Heart left ventricle (tissue), 16 donors: ENCODE measurements at regions not wholly inside any gene's neighbourhood (a gene's known extent, or its start where the extent isn't known, plus 50 kb on each side); places are given as distances from the start of the nearest gene placed in this dataset.

Experiments used
- ATAC-seq, 4 donors: fragments of 200-7000 bp; cut with Tn5 transposase; one replicate each; pipeline ENCODE4 v1.9.1; 2020 to 2022; ENCODE audit warnings: moderate library complexity in 4 of 4, mild to moderate bottlenecking in 3 of 4, moderate number of reproducible peaks in 1 of 4
- DNase-seq, 5 donors: peaks; one replicate each; pipeline ENCODE4 v3.0.0-alpha.2; 2020
- H3K27ac ChIP-seq, 12 donors: fragments of 200-600 bp; sonication (generic) in 4 of 12; one replicate each; pipeline versions ENCODE4 v1.5.0 to v1.8.0; 2016 to 2022; ENCODE audit warnings: mild to moderate bottlenecking in 2 of 12
- H3K27me3 ChIP-seq, 9 donors: fragments of 200-600 bp; sonication (generic) in 2 of 9; one replicate each; pipeline versions ENCODE4 v1.5.1 to v1.8.0; 2016 to 2022; ENCODE audit warnings: mild to moderate bottlenecking in 3 of 9
- H3K36me3 ChIP-seq, 9 donors: fragments of 200-600 bp; sonication (generic) in 2 of 9; one replicate each; pipeline versions ENCODE4 v1.5.0 to v1.8.0; 2018 to 2022; ENCODE audit warnings: mild to moderate bottlenecking in 2 of 9
- H3K4me1 ChIP-seq, 12 donors: fragments of 200-600 bp; sonication (generic) in 4 of 12; one replicate each; pipeline versions ENCODE4 v1.5.0 to v1.8.0; 2016 to 2022; ENCODE audit warnings: mild to moderate bottlenecking in 3 of 12
- H3K4me3 ChIP-seq, 12 donors: fragments of 200-600 bp; sonication (generic) in 4 of 12; one replicate each; pipeline versions ENCODE4 v1.5.0 to v1.8.0; 2017 to 2022; ENCODE audit warnings: mild to moderate bottlenecking in 9 of 12, moderate library complexity in 4 of 12
- H3K9me3 ChIP-seq, 12 donors: fragments of 200-600 bp; sonication (generic) in 4 of 12; one replicate each; pipeline versions ENCODE4 v1.5.0 to v1.8.0; 2016 to 2022; ENCODE audit warnings: mild to moderate bottlenecking in 1 of 12
- CTCF ChIP-seq, 12 donors: fragments of 200-600 bp; sonication (generic) in 4 of 12; IDR thresholded peaks; one replicate each; pipeline versions ENCODE4 v1.5.0 to v1.8.0; 2018 to 2022; ENCODE audit warnings: antibody characterized with exemption in 12 of 12, mild to moderate bottlenecking in 5 of 12
- POLR2A ChIP-seq, 2 donors: fragments of 450-650 bp; IDR thresholded peaks; one replicate each; pipeline ENCODE4 v1.6.1; 2017; ENCODE audit warnings: antibody characterized with exemption in 2 of 2, mild to moderate bottlenecking in 2 of 2, moderate library complexity in 2 of 2
- WGBS, 4 donors: extraction: QIAGEN DNeasy Blood & Tissue Kit in 2 of 4; methylation state at CpG; one replicate each; pipeline versions ENCODE4 v1.1.5 to v1.1.7; 2013 to 2018; 5-methylcytosine and 5-hydroxymethylcytosine counted together
- intact Hi-C, 10 donors: fragments of 100-400 bp; cut with DNase I; formaldehyde crosslinking; loops; one replicate each; pipeline versions ENCODE4 v1.11.1 to v1.14.2; 2022
- donor health status: ischemic (EF 13 %, LVEDD 7.1; RV severe dilation, severe dysfunction).
- donor health status: healthy with polysubstance abuse.
- donor health status: DM: no; HTN: yes; CAD: no.
- donor health status: DM: no; HTN: no; CAD: no.
- donor health status: ischemic (EF 25% LVEDD 6.9; RV normal size, moderate dysfunction).
- donor health status: ischemic (EF 25% LVEDD 5.7; RV mildly dilated, moderate dysfunction).
- donor health status: healthy.
- donor health status: DM: yes; HTN: yes; CAD: no.
- donor health status: ischemic (EF 35%, LVEDD 5.7; RV mildly dilated, moderate dysfunction).
- donor health status: nonischemic (EF 11% LVEDD 7.7; RV severe dilation, severe dysfunction).
- donor health status: DM: yes; HTN: yes; CAD: no.
- donor health status: PGD.
- donor health status: ischemic (EF 29% LVEDD 5.4; RV normal size, mild dysfunction).
- donor health status: nonischemic (EF 23%, LVEDD 6.1; RV moderate dilation, normal function).

DNA sequence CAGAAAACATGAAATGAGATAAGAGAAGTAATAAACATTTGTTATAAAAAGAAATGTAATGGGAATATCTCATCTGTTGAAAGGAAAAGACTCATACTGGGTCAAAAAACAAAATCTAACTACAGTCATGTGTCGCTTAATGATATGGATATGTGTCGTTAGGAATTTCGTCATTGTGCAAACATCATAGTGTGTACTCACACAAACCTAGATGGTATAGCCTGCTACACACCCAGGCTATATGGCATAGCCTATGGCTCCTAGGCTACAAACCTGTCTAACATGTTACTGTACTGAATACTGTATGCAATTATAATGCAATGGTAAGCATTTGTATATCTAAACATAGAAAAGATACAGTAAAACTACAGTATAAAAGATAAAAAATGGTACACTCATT, 89.8 kb upstream of the ZC3H12C start:
- no peaks in the 10 kb centered on the region for H3K36me3 ChIP-seq
- H3K4me3 ChIP-seq: no peak overlapping the region
- no peak for DNase-seq
- H3K4me1 ChIP-seq: peaks cover 0 to 11% (median 0%) of the 10 kb centered on the region in 12 donors
- ATAC-seq: no peak
- no peak overlapping the region for H3K27ac ChIP-seq
- no peaks in the 10 kb centered on the region for H3K27me3 ChIP-seq
- intact Hi-C loops: no loop called here
- TF ChIP-seq CTCF (IDR thresholded peaks at IDR 0.05): no peak
- no peak for TF ChIP-seq POLR2A (IDR thresholded peaks at IDR 0.05)
- 92 to 97% (median 95%) methylated on average over 3 of the region's 3 CpGs for WGBS, 4 donors
- peaks cover 0 to 6% (median 0%) of the 10 kb centered on the region in 12 donors for H3K9me3 ChIP-seq

GRCh38 chr11:110011595-110011994, 81.6 kb upstream of the ZC3H12C start:
- H3K27ac ChIP-seq: no peak overlapping the region
- intact Hi-C loops: no loop called here
- H3K36me3 ChIP-seq: no peaks in the 10 kb centered on the region
- no peaks in the 10 kb centered on the region for H3K27me3 ChIP-seq
- TF ChIP-seq CTCF (IDR thresholded peaks at IDR 0.05) (no peak), POLR2A (IDR thresholded peaks at IDR 0.05) (no peak)
- WGBS, 4 donors: 92 to 100% (median 97%) methylated on average over 1 of the region's 1 CpG
- no peaks in the 10 kb centered on the region for H3K4me1 ChIP-seq
- peaks cover 0 to 32% (median 6%) of the 10 kb centered on the region in 12 donors for H3K9me3 ChIP-seq
- DNase-seq (no peak), ATAC-seq (no peak)
- no peak overlapping the region for H3K4me3 ChIP-seq

DNA sequence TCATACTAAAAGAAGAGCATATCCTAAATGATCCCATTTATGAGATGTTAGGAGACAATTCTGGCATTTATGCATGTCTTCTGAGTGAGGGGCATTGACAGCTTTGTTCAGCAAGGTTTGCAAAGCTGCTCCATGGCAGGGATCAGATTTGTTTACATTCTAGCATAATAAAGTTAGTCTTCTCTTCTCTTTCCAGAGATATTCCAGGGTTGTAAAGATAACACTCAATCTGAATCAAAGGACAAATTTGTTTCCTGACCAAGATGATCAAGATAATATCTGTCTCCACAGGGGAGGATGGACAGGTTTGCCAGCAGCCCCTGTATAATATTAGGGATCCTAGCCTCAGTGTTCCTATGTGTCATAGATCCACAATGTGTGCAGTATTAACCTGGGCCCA, 77.5 kb upstream of the ZC3H12C start:
- no peak overlapping the region for H3K27ac ChIP-seq
- peaks cover 0 to 29% (median 3%) of the 10 kb centered on the region in 12 donors for H3K9me3 ChIP-seq
- H3K4me1 ChIP-seq: no peaks in the 10 kb centered on the region
- H3K27me3 ChIP-seq: no peaks in the 10 kb centered on the region
- H3K36me3 ChIP-seq: no peaks in the 10 kb centered on the region
- ATAC-seq (no peak), DNase-seq (no peak)
- intact Hi-C loops: no loop called here
- TF ChIP-seq POLR2A (IDR thresholded peaks at IDR 0.05) (no peak), CTCF (IDR thresholded peaks at IDR 0.05) (no peak)
- H3K4me3 ChIP-seq: no peak overlapping the region

DNA sequence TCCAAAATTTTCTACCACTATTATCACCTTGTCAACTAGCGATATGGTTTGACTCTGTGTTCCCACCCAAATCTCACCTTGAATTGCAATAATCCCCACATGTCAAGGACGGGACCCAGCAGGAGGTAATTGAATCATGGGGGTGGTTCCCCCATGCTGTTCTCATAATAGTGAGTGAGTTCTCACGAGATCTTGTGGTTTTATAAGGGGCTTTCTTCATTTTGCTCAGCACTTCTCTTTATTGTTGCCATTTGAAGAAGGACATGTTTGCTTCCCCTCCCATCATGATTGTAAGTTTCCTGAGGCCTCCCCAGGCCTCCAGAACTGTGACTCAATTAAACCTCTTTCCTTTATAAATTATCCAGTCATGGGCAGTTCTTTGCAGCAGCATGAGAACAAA, 73.5 kb upstream of the ZC3H12C start:
- Histone ChIP-seq H3K4me1 (peaks cover 0 to 4% (median 0%) of the 10 kb centered on the region in 12 donors), H3K27ac (no peak overlapping the region), H3K4me3 (no peak overlapping the region), H3K9me3 (no peaks in the 10 kb centered on the region), H3K36me3 (no peaks in the 10 kb centered on the region), H3K27me3 (no peaks in the 10 kb centered on the region)
- TF ChIP-seq CTCF (IDR thresholded peaks at IDR 0.05) (no peak), POLR2A (IDR thresholded peaks at IDR 0.05) (no peak)
- ATAC-seq (no peak), DNase-seq (no peak)
- intact Hi-C loops: no loop called here
- WGBS, 4 donors: 77 to 94% (median 79%) methylated on average over 3 of the region's 3 CpGs
